ENCODE measurements at regions not wholly inside any gene's neighbourhood (a gene's known extent, or its start where the extent isn't known, plus 50 kb on each side); places are given as distances from the start of the nearest gene placed in this dataset.

GRCh38 chr1:55554611-55555010 lies 339.4 kb upstream of the USP24 start:
- TF ChIP-seq CTCF (IDR thresholded peaks at IDR 0.05): no peak
- TF ChIP-seq POLR2A (IDR thresholded peaks at IDR 0.05): no peak
